ENCODE measurements at regions not wholly inside any gene's neighbourhood (a gene's known extent, or its start where the extent isn't known, plus 50 kb on each side); places are given as distances from the start of the nearest gene placed in this dataset.

- DNase-seq (ENCODE audit: low read depth, low spot score) = no peak
- Histone ChIP-seq H3K4me3 (ENCODE audit: low read depth, low read length) (no peak overlapping the region), H3K27me3 (ENCODE audit: control insufficient read depth, insufficient read depth, low read length) (no peaks in the 10 kb centered on the region), H3K9me3 (ENCODE audit: control insufficient read depth, insufficient read depth, low read length) (peaks cover 7% of the 10 kb centered on the region), H3K27ac (ENCODE audit: low read depth, low read length) (no peak overlapping the region)
- POLR2A ChIA-PET = no interaction called here
- CTCF ChIA-PET = interaction anchor here (1.7 kb wide), 1 partner anchor 302 kb away, joined by 5 read pairs; no protein-coding TSS in a partner anchor
- TF ChIP-seq, protein P1, sequence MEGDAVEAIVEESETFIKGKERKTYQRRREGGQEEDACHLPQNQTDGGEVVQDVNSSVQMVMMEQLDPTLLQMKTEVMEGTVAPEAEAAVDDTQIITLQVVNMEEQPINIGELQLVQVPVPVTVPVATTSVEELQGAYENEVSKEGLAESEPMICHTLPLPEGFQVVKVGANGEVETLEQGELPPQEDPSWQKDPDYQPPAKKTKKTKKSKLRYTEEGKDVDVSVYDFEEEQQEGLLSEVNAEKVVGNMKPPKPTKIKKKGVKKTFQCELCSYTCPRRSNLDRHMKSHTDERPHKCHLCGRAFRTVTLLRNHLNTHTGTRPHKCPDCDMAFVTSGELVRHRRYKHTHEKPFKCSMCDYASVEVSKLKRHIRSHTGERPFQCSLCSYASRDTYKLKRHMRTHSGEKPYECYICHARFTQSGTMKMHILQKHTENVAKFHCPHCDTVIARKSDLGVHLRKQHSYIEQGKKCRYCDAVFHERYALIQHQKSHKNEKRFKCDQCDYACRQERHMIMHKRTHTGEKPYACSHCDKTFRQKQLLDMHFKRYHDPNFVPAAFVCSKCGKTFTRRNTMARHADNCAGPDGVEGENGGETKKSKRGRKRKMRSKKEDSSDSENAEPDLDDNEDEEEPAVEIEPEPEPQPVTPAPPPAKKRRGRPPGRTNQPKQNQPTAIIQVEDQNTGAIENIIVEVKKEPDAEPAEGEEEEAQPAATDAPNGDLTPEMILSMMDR (IDR thresholded peaks at IDR 0.05; ENCODE audit: low read depth, low read length) = no peak
These were observed 180.9 kb upstream of the GYPC start for GRCh38 chr2:126475031-126475430.

- no peak overlapping the region for H3K27ac ChIP-seq (ENCODE audit: low read depth, low read length)
- peaks cover 7% of the 10 kb centered on the region for H3K9me3 ChIP-seq (ENCODE audit: control insufficient read depth, insufficient read depth, low read length)
- ChIA-PET POLR2A (no interaction called here), CTCF (no interaction called here)
- H3K4me3 ChIP-seq (ENCODE audit: low read depth, low read length) = no peak overlapping the region
- no peak for DNase-seq (ENCODE audit: low read depth, low spot score)
- TF ChIP-seq, protein P1 (IDR thresholded peaks at IDR 0.05; ENCODE audit: low read depth, low read length) = no peak
- no peaks in the 10 kb centered on the region for H3K27me3 ChIP-seq (ENCODE audit: control insufficient read depth, insufficient read depth, low read length)
These were observed 179.3 kb upstream of the GYPC start for GRCh38 chr2:126476691-126477090.

GRCh38 chr2:126480033-126480432 is 175.9 kb upstream of the GYPC start:
- Histone ChIP-seq H3K27me3 (ENCODE audit: control insufficient read depth, insufficient read depth, low read length) (no peaks in the 10 kb centered on the region), H3K9me3 (ENCODE audit: control insufficient read depth, insufficient read depth, low read length) (peaks cover 8% of the 10 kb centered on the region), H3K27ac (ENCODE audit: low read depth, low read length) (no peak overlapping the region), H3K4me3 (ENCODE audit: low read depth, low read length) (no peak overlapping the region)
- CTCF ChIA-PET = no interaction called here
- no peak for DNase-seq (ENCODE audit: low read depth, low spot score)
- TF ChIP-seq, protein P1 (IDR thresholded peaks at IDR 0.05; ENCODE audit: low read depth, low read length) = no peak
- POLR2A ChIA-PET = no interaction called here

GRCh38 chr2:126482582-126483464 is 173.1 kb upstream of the GYPC start:
- TF ChIP-seq, protein P1 (IDR thresholded peaks at IDR 0.05; ENCODE audit: low read depth, low read length) = no peak
- DNase-seq (ENCODE audit: low read depth, low spot score) = no peak
- ChIA-PET POLR2A (no interaction called here), CTCF (interaction anchor here (0.8 kb wide), 1 partner anchor 568 kb away, joined by 6 read pairs; no protein-coding TSS in a partner anchor)
- no peak overlapping the region for H3K4me3 ChIP-seq (ENCODE audit: low read depth, low read length)
- H3K27ac ChIP-seq (ENCODE audit: low read depth, low read length) = no peak overlapping the region
- H3K27me3 ChIP-seq (ENCODE audit: control insufficient read depth, insufficient read depth, low read length) = no peaks in the 10 kb centered on the region
- peaks cover 8% of the 10 kb centered on the region for H3K9me3 ChIP-seq (ENCODE audit: control insufficient read depth, insufficient read depth, low read length)

GRCh38 chr2:126494593-126494992 is 161.4 kb upstream of the GYPC start:
- H3K27ac ChIP-seq (ENCODE audit: low read depth, low read length) = no peak overlapping the region
- TF ChIP-seq, protein P1 (IDR thresholded peaks at IDR 0.05; ENCODE audit: low read depth, low read length) = no peak
- DNase-seq (ENCODE audit: low read depth, low spot score) = no peak
- POLR2A ChIA-PET = no interaction called here
- CTCF ChIA-PET = no interaction called here
- no peaks in the 10 kb centered on the region for H3K27me3 ChIP-seq (ENCODE audit: control insufficient read depth, insufficient read depth, low read length)
- H3K4me3 ChIP-seq (ENCODE audit: low read depth, low read length) = no peak overlapping the region
- H3K9me3 ChIP-seq (ENCODE audit: control insufficient read depth, insufficient read depth, low read length) = no peaks in the 10 kb centered on the region; the same call in none of the 2 replicates
